Upper lobe of left lung (tissue), 4 donors: ENCODE measurements at regions not wholly inside any gene's neighbourhood (a gene's known extent, or its start where the extent isn't known, plus 50 kb on each side); places are given as distances from the start of the nearest gene placed in this dataset.
"Not testable (repeated sequence)": the region's sequence is repeated elsewhere in the genome, so short reads cannot be mapped to it uniquely, and the experiment has no call there.

Source experiments
- CTCF ChIP-seq, 6 experiments: fragments of 450-650 bp in 4 of 6; fragments of 200-600 bp in 2 of 6; sonication (generic) in 2 of 6; IDR thresholded peaks; one replicate each; pipeline ENCODE4 v1.5.1; 2016 to 2019; ENCODE audit warnings: antibody characterized with exemption in 6 of 6
- EP300 ChIP-seq, 4 donors: sonication (generic); formaldehyde crosslinking; IDR thresholded peaks; one replicate each; pipeline ENCODE4 v1.5.1; 2017; ENCODE audit warnings: antibody characterized with exemption in 4 of 4, control low read depth in 2 of 4
- POLR2A ChIP-seq, 4 donors: fragments of 450-650 bp; IDR thresholded peaks; one replicate each; pipeline ENCODE4 v1.5.1; 2016 to 2017; ENCODE audit warnings: antibody characterized with exemption in 4 of 4, mild to moderate bottlenecking in 2 of 4
- POLR2AphosphoS5 ChIP-seq, 2 donors: sonication (generic); formaldehyde crosslinking; IDR thresholded peaks; one replicate each; pipeline ENCODE4 v1.5.1; 2017; ENCODE audit warnings: antibody characterized with exemption in 2 of 2

- TF ChIP-seq CTCF, EP300, POLR2A, POLR2AphosphoS5 (IDR thresholded peaks at IDR 0.05): not testable (repeated sequence)
Measured at GRCh38 chr5:176066262-176066945, 98.3 kb upstream of the THOC3 start.
